Tibial nerve (tissue), 4 donors: ENCODE measurements at regions not wholly inside any gene's neighbourhood (a gene's known extent, or its start where the extent isn't known, plus 50 kb on each side); places are given as distances from the start of the nearest gene placed in this dataset.

Experiments
- DNase-seq, 2 donors: peaks; one replicate each; pipeline ENCODE4 v3.0.0-alpha.2; 2019; ENCODE audit warnings: low spot score in 2 of 2
- H3K27ac ChIP-seq, 4 donors: fragments of 200-600 bp; sonication (generic) in 3 of 4; one replicate each; pipeline ENCODE4 v1.5.1; 2017 to 2019; ENCODE audit warnings: mild to moderate bottlenecking in 1 of 4
- H3K27me3 ChIP-seq, 2 donors: fragments of 200-600 bp; sonication (generic) in 1 of 2; one replicate each; pipeline versions ENCODE4 v1.5.1 to v1.6.0; 2017 to 2019
- H3K36me3 ChIP-seq, 3 donors: fragments of 200-600 bp; sonication (generic); one replicate each; pipeline ENCODE4 v1.5.1; 2018 to 2019
- H3K4me1 ChIP-seq, 4 donors: fragments of 200-600 bp; sonication (generic) in 3 of 4; one replicate each; pipeline ENCODE4 v1.5.1; 2017 to 2019
- H3K4me3 ChIP-seq, 4 donors: fragments of 200-600 bp; sonication (generic) in 3 of 4; one replicate each; pipeline ENCODE4 v1.5.1; 2017 to 2019; ENCODE audit warnings: mild to moderate bottlenecking in 1 of 4, moderate library complexity in 1 of 4
- H3K9me3 ChIP-seq, 4 donors: fragments of 200-600 bp; sonication (generic) in 3 of 4; one replicate each; pipeline ENCODE4 v1.5.1; 2017 to 2019
- CTCF ChIP-seq, 5 experiments: fragments of 200-600 bp in 3 of 5; fragments of 450-650 bp in 2 of 5; sonication (generic) in 3 of 5; IDR thresholded peaks; one replicate each; pipeline ENCODE4 v1.5.1; 2016 to 2019; ENCODE audit warnings: antibody characterized with exemption in 5 of 5, mild to moderate bottlenecking in 3 of 5, moderate library complexity in 2 of 5
- EP300 ChIP-seq, 2 donors: sonication (generic); formaldehyde crosslinking; IDR thresholded peaks; one replicate each; pipeline ENCODE4 v1.6.1; 2017; ENCODE audit warnings: antibody characterized with exemption in 2 of 2, mild to moderate bottlenecking in 1 of 2
- POLR2A ChIP-seq, 2 donors: fragments of 450-650 bp; IDR thresholded peaks; one replicate each; pipeline ENCODE4 v1.6.1; 2017; ENCODE audit warnings: antibody characterized with exemption in 2 of 2, mild to moderate bottlenecking in 2 of 2, moderate library complexity in 2 of 2
- WGBS, 2 donors: methylation state at CpG; one replicate each; pipeline ENCODE4 v1.1.5; 2018; 5-methylcytosine and 5-hydroxymethylcytosine counted together

- WGBS, 2 donors: 26 to 34% methylated on average over 2 of the region's 2 CpGs
These were observed 263.9 kb upstream of the NR4A3 start for GRCh38 chr9:99557816-99558215.

GRCh38 chr9:99559776-99560175 is 261.9 kb upstream of the NR4A3 start:
- 47 to 58% methylated on average over 1 of the region's 1 CpG for WGBS, 2 donors
- no peaks in the 10 kb centered on the region for H3K36me3 ChIP-seq
- H3K27ac ChIP-seq: no peak overlapping the region
- TF ChIP-seq EP300 (IDR thresholded peaks at IDR 0.05) (no peak), CTCF (IDR thresholded peaks at IDR 0.05) (no peak), POLR2A (IDR thresholded peaks at IDR 0.05) (no peak)
- no peak for DNase-seq
- H3K27me3 ChIP-seq: no peaks in the 10 kb centered on the region
- peaks cover 0 to 4% (median 0%) of the 10 kb centered on the region in 4 donors for H3K4me1 ChIP-seq
- H3K4me3 ChIP-seq: no peak overlapping the region
- peaks cover 0 to 13% (median 0%) of the 10 kb centered on the region in 4 donors for H3K9me3 ChIP-seq

More at GRCh38 chr9:99557816-99558215, 263.9 kb upstream of the NR4A3 start:
- Histone ChIP-seq H3K4me1 (peaks cover 0 to 4% (median 0%) of the 10 kb centered on the region in 4 donors), H3K36me3 (peaks cover 0 to 6% (median 0%) of the 10 kb centered on the region in 3 donors), H3K27ac (no peak overlapping the region), H3K9me3 (peaks cover 0 to 13% (median 0%) of the 10 kb centered on the region in 4 donors), H3K27me3 (no peaks in the 10 kb centered on the region), H3K4me3 (no peak overlapping the region)
- no peak for TF ChIP-seq POLR2A (IDR thresholded peaks at IDR 0.05)
- TF ChIP-seq CTCF (IDR thresholded peaks at IDR 0.05): no peak
- no peak for TF ChIP-seq EP300 (IDR thresholded peaks at IDR 0.05)
- DNase-seq: no peak

- Histone ChIP-seq H3K27me3 (no peaks in the 10 kb centered on the region), H3K27ac (no peak overlapping the region), H3K36me3 (no peaks in the 10 kb centered on the region), H3K9me3 (peaks cover 0 to 13% (median 0%) of the 10 kb centered on the region in 4 donors), H3K4me1 (peaks cover 0 to 4% (median 0%) of the 10 kb centered on the region in 4 donors), H3K4me3 (no peak overlapping the region)
- DNase-seq: no peak
- no peak for TF ChIP-seq POLR2A (IDR thresholded peaks at IDR 0.05)
- no peak for TF ChIP-seq EP300 (IDR thresholded peaks at IDR 0.05)
- TF ChIP-seq CTCF (IDR thresholded peaks at IDR 0.05): no peak
These were observed 261.1 kb upstream of the NR4A3 start for GRCh38 chr9:99560561-99560960.

GRCh38 chr9:99561509-99561917 is 260.2 kb upstream of the NR4A3 start:
- H3K27me3 ChIP-seq: no peaks in the 10 kb centered on the region
- peaks cover 0 to 13% (median 0%) of the 10 kb centered on the region in 4 donors for H3K9me3 ChIP-seq
- no peak overlapping the region for H3K4me3 ChIP-seq
- peaks cover 0 to 4% (median 0%) of the 10 kb centered on the region in 4 donors for H3K4me1 ChIP-seq
- no peak overlapping the region for H3K27ac ChIP-seq
- DNase-seq: no peak
- whole genome bisulfite sequencing, 2 donors: 77 to 87% methylated on average over 2 of the region's 2 CpGs
- TF ChIP-seq POLR2A (IDR thresholded peaks at IDR 0.05): no peak
- no peak for TF ChIP-seq CTCF (IDR thresholded peaks at IDR 0.05)
- TF ChIP-seq EP300 (IDR thresholded peaks at IDR 0.05): no peak
- H3K36me3 ChIP-seq: no peaks in the 10 kb centered on the region

- Histone ChIP-seq H3K27me3 (no peaks in the 10 kb centered on the region), H3K36me3 (no peaks in the 10 kb centered on the region), H3K4me3 (no peak overlapping the region), H3K9me3 (peaks cover 0 to 10% (median 0%) of the 10 kb centered on the region in 4 donors), H3K27ac (no peak overlapping the region), H3K4me1 (peaks cover 0 to 3% (median 0%) of the 10 kb centered on the region in 4 donors)
- no peak for DNase-seq
- TF ChIP-seq EP300 (IDR thresholded peaks at IDR 0.05): no peak
- no peak for TF ChIP-seq CTCF (IDR thresholded peaks at IDR 0.05)
- TF ChIP-seq POLR2A (IDR thresholded peaks at IDR 0.05): no peak
- WGBS, 2 donors: 89 to 90% methylated on average over 2 of the region's 2 CpGs
These were observed 259.6 kb upstream of the NR4A3 start for GRCh38 chr9:99561961-99562565.
